ENCODE measurements at regions not wholly inside any gene's neighbourhood (a gene's known extent, or its start where the extent isn't known, plus 50 kb on each side); places are given as distances from the start of the nearest gene placed in this dataset.

GRCh38 chr16:72704746-72705372, 343.1 kb downstream of the ZFHX3 start:
- no peak for DNase-seq
- Histone ChIP-seq H3K9me3 (no peaks in the 10 kb centered on the region), H3K36me3 (no peaks in the 10 kb centered on the region), H3K4me3 (no peak overlapping the region), H3K4me1 (ENCODE audit: insufficient read depth) (no peaks in the 10 kb centered on the region), H3K27ac (no peak overlapping the region), H3K27me3 (no peaks in the 10 kb centered on the region)
- intact Hi-C loops (cut with DNase I), result no loop called here
- WGBS, 3 donors, result 81 to 87% (median 83%) methylated on average over 2 of the region's 2 CpGs
- TF ChIP-seq POLR2A (IDR thresholded peaks at IDR 0.05) (no peak), CTCF (IDR thresholded peaks at IDR 0.05) (no peak), EP300 (IDR thresholded peaks at IDR 0.05) (no peak)

- WGBS, 3 donors, result 38 to 50% (median 44%) methylated on average over 2 of the region's 2 CpGs
- no peaks in the 10 kb centered on the region for H3K27me3 ChIP-seq
- intact Hi-C loops (cut with DNase I), result no loop called here
- H3K9me3 ChIP-seq, result no peaks in the 10 kb centered on the region
- no peaks in the 10 kb centered on the region for H3K4me1 ChIP-seq (ENCODE audit: insufficient read depth)
- DNase-seq, result no peak
- H3K36me3 ChIP-seq, result no peaks in the 10 kb centered on the region
- no peak overlapping the region for H3K4me3 ChIP-seq
- H3K27ac ChIP-seq, result no peak overlapping the region
- TF ChIP-seq EP300 (IDR thresholded peaks at IDR 0.05), result no peak
Measured at GRCh38 chr16:72689851-72690250, 358.1 kb downstream of the ZFHX3 start.

DNA sequence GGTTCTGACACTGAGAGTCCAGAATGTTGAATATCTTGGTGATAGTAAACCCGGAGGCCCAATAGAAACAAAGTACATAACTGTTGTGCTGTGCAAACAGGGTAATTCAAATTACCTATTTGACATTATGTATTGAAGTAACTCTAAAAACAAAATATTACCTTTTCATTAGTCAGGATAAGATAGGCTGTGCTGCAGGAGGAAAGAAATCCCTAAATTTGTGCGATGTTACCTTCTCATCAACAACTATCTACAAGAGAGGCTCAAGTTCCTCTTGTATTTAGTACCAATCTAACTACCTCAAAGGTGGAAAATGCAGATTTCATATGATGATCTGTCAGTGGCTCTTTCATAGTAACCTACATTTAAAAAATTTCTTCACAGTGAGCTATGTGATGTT, 367.2 kb downstream of the ZFHX3 start:
- WGBS, 3 donors, result 96 to 99% (median 97%) methylated on average over 2 of the region's 2 CpGs
- H3K4me1 ChIP-seq (ENCODE audit: insufficient read depth), result no peaks in the 10 kb centered on the region
- TF ChIP-seq EP300 (IDR thresholded peaks at IDR 0.05), result no peak
- no peak for TF ChIP-seq CTCF (IDR thresholded peaks at IDR 0.05)
- intact Hi-C loops (cut with DNase I), result no loop called here
- no peak overlapping the region for H3K27ac ChIP-seq
- DNase-seq, result no peak
- H3K4me3 ChIP-seq, result no peak overlapping the region
- H3K9me3 ChIP-seq, result no peaks in the 10 kb centered on the region
- H3K27me3 ChIP-seq, result no peaks in the 10 kb centered on the region
- no peaks in the 10 kb centered on the region for H3K36me3 ChIP-seq

DNA sequence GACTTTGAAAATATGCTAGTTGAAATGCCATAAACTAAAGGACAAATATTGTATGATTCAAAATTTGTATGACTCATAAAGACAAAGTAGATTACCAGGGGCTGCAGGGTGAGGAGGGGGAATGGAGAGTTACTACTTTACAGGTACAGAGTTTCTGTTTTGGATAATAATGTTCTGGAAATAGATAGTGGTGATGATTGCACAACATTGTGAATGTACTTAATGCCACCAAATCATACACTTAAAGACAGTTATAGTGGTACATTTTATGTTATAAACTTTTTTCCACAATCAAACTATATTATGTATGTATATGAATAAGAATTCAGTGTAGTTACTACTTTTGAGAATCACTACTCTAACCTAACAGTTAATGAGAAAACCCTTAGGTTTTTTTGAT, 368.1 kb downstream of the ZFHX3 start:
- no peak overlapping the region for H3K4me3 ChIP-seq
- no peaks in the 10 kb centered on the region for H3K27me3 ChIP-seq
- TF ChIP-seq POLR2A (IDR thresholded peaks at IDR 0.05) (no peak), EP300 (IDR thresholded peaks at IDR 0.05) (no peak), CTCF (IDR thresholded peaks at IDR 0.05) (no peak)
- H3K9me3 ChIP-seq, result no peaks in the 10 kb centered on the region
- DNase-seq, result no peak
- intact Hi-C loops (cut with DNase I), result no loop called here
- no peak overlapping the region for H3K27ac ChIP-seq
- no peaks in the 10 kb centered on the region for H3K36me3 ChIP-seq
- H3K4me1 ChIP-seq (ENCODE audit: insufficient read depth), result no peaks in the 10 kb centered on the region

DNA sequence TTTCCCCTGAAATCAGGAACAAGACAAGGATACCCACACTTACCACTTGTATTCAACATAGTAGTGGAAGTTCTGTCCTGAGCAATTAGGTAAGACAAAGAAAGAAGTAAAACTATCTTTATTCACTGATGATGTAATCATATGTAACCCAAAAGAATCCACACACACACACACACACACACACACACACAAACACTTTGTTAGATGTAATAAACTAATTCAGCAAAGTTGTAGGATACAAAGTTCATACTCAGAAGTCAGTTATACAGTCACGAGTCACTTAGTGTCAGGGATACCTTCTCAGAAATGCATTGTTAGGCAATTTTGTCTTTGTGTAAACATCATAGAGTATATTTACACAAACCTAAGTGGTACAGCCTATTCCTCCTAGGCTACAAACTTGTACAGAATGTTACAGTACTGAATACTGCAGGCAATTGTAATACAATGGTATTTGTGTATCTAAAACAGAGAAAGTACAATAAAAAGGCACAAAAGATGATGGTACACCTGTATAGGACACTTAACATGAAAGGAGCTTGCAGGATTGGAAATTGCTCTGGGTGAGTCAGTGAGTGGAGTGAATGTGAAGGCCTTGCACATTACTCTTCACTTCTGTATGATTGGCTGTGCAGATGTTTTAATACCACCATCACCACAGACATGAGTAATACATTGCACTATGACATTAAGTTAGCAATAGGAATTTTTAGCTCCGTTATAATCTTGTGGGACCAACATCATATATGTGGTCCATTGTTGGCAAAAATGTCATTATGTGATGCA, 370.1 kb downstream of the ZFHX3 start:
- Histone ChIP-seq H3K9me3 (no peaks in the 10 kb centered on the region), H3K4me1 (ENCODE audit: insufficient read depth) (no peaks in the 10 kb centered on the region), H3K27ac (no peak overlapping the region), H3K36me3 (no peaks in the 10 kb centered on the region), H3K4me3 (no peak overlapping the region), H3K27me3 (no peaks in the 10 kb centered on the region)
- TF ChIP-seq POLR2A (IDR thresholded peaks at IDR 0.05) (no peak), EP300 (IDR thresholded peaks at IDR 0.05) (no peak), CTCF (IDR thresholded peaks at IDR 0.05) (no peak)
- 91 to 96% (median 95%) methylated on average over 2 of the region's 2 CpGs for WGBS, 3 donors
- DNase-seq, result no peak
- intact Hi-C loops (cut with DNase I), result no loop called here
